ENCODE measurements at regions not wholly inside any gene's neighbourhood (a gene's known extent, or its start where the extent isn't known, plus 50 kb on each side); places are given as distances from the start of the nearest gene placed in this dataset.

DNA sequence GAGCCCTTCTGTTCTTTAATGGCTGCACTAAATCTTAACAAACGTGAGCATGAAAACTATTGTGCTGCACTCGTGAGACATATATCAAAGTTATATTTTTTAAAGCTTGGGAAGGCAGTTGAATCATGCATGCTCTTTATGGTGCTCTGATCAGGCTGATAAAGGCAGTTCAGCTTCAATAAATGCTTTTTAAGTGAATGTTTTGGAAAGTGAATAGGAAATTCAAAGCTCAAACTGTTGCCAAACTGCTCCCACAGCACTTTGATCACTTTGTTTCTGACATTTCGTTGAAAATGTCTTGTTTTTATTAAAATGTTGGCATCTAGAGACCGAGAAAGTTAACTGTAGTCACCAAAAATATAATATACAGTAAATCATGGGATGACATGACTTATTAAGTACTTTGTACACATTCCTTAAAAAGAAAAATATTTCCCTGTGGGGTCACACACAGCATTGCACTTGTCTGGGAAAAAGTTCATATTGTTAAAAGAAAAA, 625.7 kb upstream of the PCDH9 start:
- TF ChIP-seq, protein P1, sequence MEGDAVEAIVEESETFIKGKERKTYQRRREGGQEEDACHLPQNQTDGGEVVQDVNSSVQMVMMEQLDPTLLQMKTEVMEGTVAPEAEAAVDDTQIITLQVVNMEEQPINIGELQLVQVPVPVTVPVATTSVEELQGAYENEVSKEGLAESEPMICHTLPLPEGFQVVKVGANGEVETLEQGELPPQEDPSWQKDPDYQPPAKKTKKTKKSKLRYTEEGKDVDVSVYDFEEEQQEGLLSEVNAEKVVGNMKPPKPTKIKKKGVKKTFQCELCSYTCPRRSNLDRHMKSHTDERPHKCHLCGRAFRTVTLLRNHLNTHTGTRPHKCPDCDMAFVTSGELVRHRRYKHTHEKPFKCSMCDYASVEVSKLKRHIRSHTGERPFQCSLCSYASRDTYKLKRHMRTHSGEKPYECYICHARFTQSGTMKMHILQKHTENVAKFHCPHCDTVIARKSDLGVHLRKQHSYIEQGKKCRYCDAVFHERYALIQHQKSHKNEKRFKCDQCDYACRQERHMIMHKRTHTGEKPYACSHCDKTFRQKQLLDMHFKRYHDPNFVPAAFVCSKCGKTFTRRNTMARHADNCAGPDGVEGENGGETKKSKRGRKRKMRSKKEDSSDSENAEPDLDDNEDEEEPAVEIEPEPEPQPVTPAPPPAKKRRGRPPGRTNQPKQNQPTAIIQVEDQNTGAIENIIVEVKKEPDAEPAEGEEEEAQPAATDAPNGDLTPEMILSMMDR (IDR thresholded peaks at IDR 0.05; ENCODE audit: low read depth, low read length): no peak
- no peak for TF ChIP-seq EZH2phosphoT487 (IDR thresholded peaks at IDR 0.05; ENCODE audit: low read depth)
- no peak overlapping the region for H3K4me2 ChIP-seq (ENCODE audit: low read length)
- no peak overlapping the region for H3K4me3 ChIP-seq (ENCODE audit: low read length)
- H2AFZ ChIP-seq (ENCODE audit: low read depth, low read length): no peak overlapping the region
- no peaks in the 10 kb centered on the region for H3K27me3 ChIP-seq (ENCODE audit: low read depth, low read length)
- H3K27ac ChIP-seq (ENCODE audit: low read length): no peak overlapping the region
- H3K36me3 ChIP-seq (replicated peaks; ENCODE audit: low read depth, low read length): no peaks in the 10 kb centered on the region
- no peaks in the 10 kb centered on the region for H3K9me3 ChIP-seq (ENCODE audit: insufficient read depth, low read length)
- H4K20me1 ChIP-seq (ENCODE audit: insufficient read depth, low read length): no peaks in the 10 kb centered on the region
- no peaks in the 10 kb centered on the region for H3K79me2 ChIP-seq (ENCODE audit: low read length)
- H3K4me1 ChIP-seq (ENCODE audit: low read length): no peaks in the 10 kb centered on the region
- no peak overlapping the region for H3K9ac ChIP-seq (ENCODE audit: low read length)

DNA sequence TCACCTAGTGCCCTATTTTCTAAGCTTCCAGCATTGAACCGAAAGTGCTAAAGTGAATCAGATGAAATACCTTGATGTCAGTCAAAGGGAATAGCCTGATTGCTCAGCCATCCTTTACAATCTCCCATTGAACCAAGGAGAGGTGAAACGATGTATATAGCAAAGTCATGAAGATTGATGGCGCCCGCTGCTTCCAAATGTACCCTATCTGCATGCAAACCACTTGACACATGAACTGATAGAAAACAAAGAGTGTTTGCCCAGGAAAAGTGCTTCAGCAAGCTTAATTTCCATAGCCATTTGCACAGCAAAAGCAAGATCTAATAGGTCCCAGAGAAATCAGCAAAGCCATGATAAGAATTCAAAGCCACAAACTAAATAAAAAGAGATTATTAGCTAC, 624.9 kb upstream of the PCDH9 start:
- no peaks in the 10 kb centered on the region for H3K4me1 ChIP-seq (ENCODE audit: low read length)
- H3K27ac ChIP-seq (ENCODE audit: low read length): no peak overlapping the region
- no peak overlapping the region for H3K9ac ChIP-seq (ENCODE audit: low read length)
- H2AFZ ChIP-seq (ENCODE audit: low read depth, low read length): no peak overlapping the region
- no peaks in the 10 kb centered on the region for H3K79me2 ChIP-seq (ENCODE audit: low read length)
- H3K9me3 ChIP-seq (ENCODE audit: insufficient read depth, low read length): no peaks in the 10 kb centered on the region
- H3K36me3 ChIP-seq (replicated peaks; ENCODE audit: low read depth, low read length): no peaks in the 10 kb centered on the region
- no peaks in the 10 kb centered on the region for H4K20me1 ChIP-seq (ENCODE audit: insufficient read depth, low read length)
- TF ChIP-seq EZH2phosphoT487 (IDR thresholded peaks at IDR 0.05; ENCODE audit: low read depth): no peak
- TF ChIP-seq, protein P1 (IDR thresholded peaks at IDR 0.05; ENCODE audit: low read depth, low read length): no peak
- H3K27me3 ChIP-seq (ENCODE audit: low read depth, low read length): no peaks in the 10 kb centered on the region
- H3K4me3 ChIP-seq (ENCODE audit: low read length): no peak overlapping the region
- H3K4me2 ChIP-seq (ENCODE audit: low read length): no peak overlapping the region

DNA sequence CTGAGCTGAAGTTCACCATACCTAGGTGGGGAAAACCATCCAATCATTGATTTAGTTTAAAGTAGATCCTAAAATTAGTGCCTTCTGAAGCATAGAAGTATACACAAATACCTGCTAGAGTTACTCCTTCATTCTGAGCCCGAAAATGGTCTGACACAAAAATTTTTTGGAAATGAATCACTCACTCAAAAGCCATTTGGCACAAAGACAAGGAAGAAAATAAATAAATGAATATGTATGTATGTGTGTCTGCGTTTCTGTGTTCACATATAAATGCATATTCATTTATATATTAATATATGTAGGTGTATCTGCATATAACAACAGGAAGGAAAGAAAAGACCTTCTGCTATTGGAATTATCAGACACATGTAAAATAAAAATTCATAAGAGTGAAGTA, 614.4 kb upstream of the PCDH9 start:
- Histone ChIP-seq H3K4me3 (ENCODE audit: low read length) (no peak overlapping the region), H3K36me3 (replicated peaks; ENCODE audit: low read depth, low read length) (no peaks in the 10 kb centered on the region), H3K27ac (ENCODE audit: low read length) (no peak overlapping the region), H3K79me2 (ENCODE audit: low read length) (no peaks in the 10 kb centered on the region), H3K27me3 (ENCODE audit: low read depth, low read length) (no peaks in the 10 kb centered on the region), H3K4me2 (ENCODE audit: low read length) (no peak overlapping the region), H3K9me3 (ENCODE audit: insufficient read depth, low read length) (no peaks in the 10 kb centered on the region), H3K9ac (ENCODE audit: low read length) (no peak overlapping the region), H4K20me1 (ENCODE audit: insufficient read depth, low read length) (no peaks in the 10 kb centered on the region), H3K4me1 (ENCODE audit: low read length) (no peaks in the 10 kb centered on the region), H2AFZ (ENCODE audit: low read depth, low read length) (no peak overlapping the region)
- no peak for TF ChIP-seq EZH2phosphoT487 (IDR thresholded peaks at IDR 0.05; ENCODE audit: low read depth)
- TF ChIP-seq, protein P1 (IDR thresholded peaks at IDR 0.05; ENCODE audit: low read depth, low read length): no peak

DNA sequence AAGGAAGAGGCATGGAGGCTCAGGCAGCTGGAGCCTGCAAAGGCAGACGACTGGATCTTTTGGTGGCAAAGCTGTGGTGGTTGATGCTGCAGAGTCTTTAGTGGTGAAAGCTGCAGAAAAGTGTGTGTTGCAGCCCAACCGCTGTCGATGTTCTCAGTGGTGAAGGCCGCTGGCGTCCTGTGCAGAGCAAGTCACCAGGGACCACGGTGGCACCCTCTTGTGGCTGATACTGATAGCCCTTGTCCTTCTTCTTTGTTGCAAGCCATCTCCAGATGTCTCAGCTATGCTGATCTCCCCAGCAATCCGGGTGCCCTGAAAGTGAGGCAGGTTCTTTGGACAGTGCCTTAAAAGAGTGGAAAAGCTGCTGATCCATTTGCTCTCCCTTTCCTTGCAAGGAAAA, 610.9 kb upstream of the PCDH9 start:
- Histone ChIP-seq H3K79me2 (ENCODE audit: low read length) (no peaks in the 10 kb centered on the region), H3K4me2 (ENCODE audit: low read length) (no peak overlapping the region), H3K27me3 (ENCODE audit: low read depth, low read length) (no peaks in the 10 kb centered on the region), H4K20me1 (ENCODE audit: insufficient read depth, low read length) (no peaks in the 10 kb centered on the region), H3K4me1 (ENCODE audit: low read length) (no peaks in the 10 kb centered on the region), H3K4me3 (ENCODE audit: low read length) (no peak overlapping the region), H3K9ac (ENCODE audit: low read length) (no peak overlapping the region), H3K9me3 (ENCODE audit: insufficient read depth, low read length) (no peaks in the 10 kb centered on the region), H3K36me3 (replicated peaks; ENCODE audit: low read depth, low read length) (no peaks in the 10 kb centered on the region), H2AFZ (ENCODE audit: low read depth, low read length) (0 out of 2 replicates have a peak overlapping the region, but pooled peaks have one; percentile 35), H3K27ac (ENCODE audit: low read length) (no peak overlapping the region)
- TF ChIP-seq, protein P1 (IDR thresholded peaks at IDR 0.05; ENCODE audit: low read depth, low read length): peak; percentile 27
- no peak for TF ChIP-seq EZH2phosphoT487 (IDR thresholded peaks at IDR 0.05; ENCODE audit: low read depth)
